ENCODE measurements at regions not wholly inside any gene's neighbourhood (a gene's known extent, or its start where the extent isn't known, plus 50 kb on each side); places are given as distances from the start of the nearest gene placed in this dataset.

- TF ChIP-seq CTCF (conservative IDR thresholded peaks at IDR 0.05; ENCODE audit: low read depth, low read length) = peak; percentile 71
- no peak for TF ChIP-seq EZH2 (IDR thresholded peaks at IDR 0.05; ENCODE audit: low read length, unreplicated experiment)
- TF ChIP-seq EZH2phosphoT487 (IDR thresholded peaks at IDR 0.05; ENCODE audit: borderline replicate concordance, low read length) = no peak
Observed at GRCh38 chr2:18855027-18855426, 265.7 kb upstream of the NT5C1B start.
